ENCODE measurements at regions not wholly inside any gene's neighbourhood (a gene's known extent, or its start where the extent isn't known, plus 50 kb on each side); places are given as distances from the start of the nearest gene placed in this dataset.

GRCh38 chr5:152221721-152222629 is 183.1 kb downstream of the NMUR2 start:
- no peaks in the 10 kb centered on the region for H3K4me1 ChIP-seq
- 78 to 80% methylated on average over 5 of the region's 5 CpGs for WGBS, 2 donors
- no peaks in the 10 kb centered on the region for H3K36me3 ChIP-seq
- TF ChIP-seq EP300 (IDR thresholded peaks at IDR 0.05): no peak
- TF ChIP-seq CTCF (IDR thresholded peaks at IDR 0.05): no peak
- no peak for TF ChIP-seq POLR2A (IDR thresholded peaks at IDR 0.05)
- no peak overlapping the region for H3K4me3 ChIP-seq
- no peak overlapping the region for H3K27ac ChIP-seq
- no peaks in the 10 kb centered on the region for H3K9me3 ChIP-seq
- no peaks in the 10 kb centered on the region for H3K27me3 ChIP-seq
- DNase-seq (ENCODE audit: low spot score in 2 of 2): no peak

GRCh38 chr5:152218694-152219093 is 186.4 kb downstream of the NMUR2 start:
- DNase-seq (ENCODE audit: low spot score in 2 of 2): no peak
- Histone ChIP-seq H3K4me1 (no peaks in the 10 kb centered on the region), H3K27me3 (no peaks in the 10 kb centered on the region), H3K9me3 (no peaks in the 10 kb centered on the region), H3K4me3 (no peak overlapping the region), H3K27ac (no peak overlapping the region), H3K36me3 (no peaks in the 10 kb centered on the region)
- TF ChIP-seq EP300 (IDR thresholded peaks at IDR 0.05) (no peak), CTCF (IDR thresholded peaks at IDR 0.05) (no peak), POLR2A (IDR thresholded peaks at IDR 0.05) (no peak)
- 63 to 80% methylated on average over 3 of the region's 3 CpGs for WGBS, 2 donors

GRCh38 chr5:152205804-152206203 is 199.3 kb downstream of the NMUR2 start:
- TF ChIP-seq CTCF (IDR thresholded peaks at IDR 0.05) (no peak), POLR2A (IDR thresholded peaks at IDR 0.05) (no peak), EP300 (IDR thresholded peaks at IDR 0.05) (no peak)
- no peak for DNase-seq (ENCODE audit: low spot score in 2 of 2)
- Histone ChIP-seq H3K4me3 (no peak overlapping the region), H3K27ac (no peak overlapping the region), H3K27me3 (no peaks in the 10 kb centered on the region), H3K9me3 (peaks cover 0 to 8% (median 0%) of the 10 kb centered on the region in 4 donors), H3K4me1 (no peaks in the 10 kb centered on the region), H3K36me3 (no peaks in the 10 kb centered on the region)
- WGBS, 2 donors: 16 to 29% methylated on average over 1 of the region's 1 CpG

GRCh38 chr5:152202321-152202720 is 202.8 kb downstream of the NMUR2 start:
- no peak overlapping the region for H3K4me3 ChIP-seq
- TF ChIP-seq EP300 (IDR thresholded peaks at IDR 0.05) (no peak), CTCF (IDR thresholded peaks at IDR 0.05) (no peak), POLR2A (IDR thresholded peaks at IDR 0.05) (no peak)
- no peaks in the 10 kb centered on the region for H3K27me3 ChIP-seq
- H3K4me1 ChIP-seq: no peaks in the 10 kb centered on the region
- no peaks in the 10 kb centered on the region for H3K36me3 ChIP-seq
- peaks cover 0 to 8% (median 0%) of the 10 kb centered on the region in 4 donors for H3K9me3 ChIP-seq
- 84 to 90% methylated on average over 1 of the region's 1 CpG for WGBS, 2 donors
- no peak overlapping the region for H3K27ac ChIP-seq
- no peak for DNase-seq (ENCODE audit: low spot score in 2 of 2)

- H3K27me3 ChIP-seq: no peaks in the 10 kb centered on the region
- peaks cover 0 to 6% (median 0%) of the 10 kb centered on the region in 4 donors for H3K9me3 ChIP-seq
- TF ChIP-seq POLR2A (IDR thresholded peaks at IDR 0.05) (no peak), EP300 (IDR thresholded peaks at IDR 0.05) (no peak), CTCF (IDR thresholded peaks at IDR 0.05) (no peak)
- H3K36me3 ChIP-seq: no peaks in the 10 kb centered on the region
- no peak for DNase-seq (ENCODE audit: low spot score in 2 of 2)
- no peak overlapping the region for H3K27ac ChIP-seq
- no peak overlapping the region for H3K4me3 ChIP-seq
- no peaks in the 10 kb centered on the region for H3K4me1 ChIP-seq
Observed at GRCh38 chr5:152193391-152194107, 211.5 kb downstream of the NMUR2 start.

Measured in tibial nerve (tissue), 4 donors.